Astrocyte (in vitro differentiated cells and primary cell): ENCODE measurements at regions not wholly inside any gene's neighbourhood (a gene's known extent, or its start where the extent isn't known, plus 50 kb on each side); places are given as distances from the start of the nearest gene placed in this dataset.

ENCODE experiments used
- CTCF ChIP-seq: IDR thresholded peaks from 2 replicates; pipeline ENCODE4 v1.5.1; 2011; ENCODE audit warnings: low read depth, mild to moderate bottlenecking, inconsistent platforms, low read length, moderate library complexity; ENCODE audit not compliant: insufficient read depth
- EZH2 ChIP-seq: IDR thresholded peaks from 2 replicates; pipeline ENCODE4 v1.6.1; 2012; ENCODE audit warnings: mild to moderate bottlenecking, low read length, inconsistent platforms; ENCODE audit not compliant: insufficient read depth

GRCh38 chr11:81345609-81346008 lies 1388.1 kb downstream of the FAM181B start:
- no peak for TF ChIP-seq CTCF
- no peak for TF ChIP-seq EZH2
